Testis (tissue), 2 donors: ENCODE measurements at regions not wholly inside any gene's neighbourhood (a gene's known extent, or its start where the extent isn't known, plus 50 kb on each side); places are given as distances from the start of the nearest gene placed in this dataset.

ENCODE experiments used
- DNase-seq: peaks from one replicate; pipeline ENCODE4 v3.0.0-alpha.2; 2019
- H3K27ac ChIP-seq, 2 donors: fragments of 200-600 bp; sonication (generic); one replicate each; pipeline ENCODE4 v1.5.1; 2019
- H3K27me3 ChIP-seq: fragments of 200-600 bp; sonication (generic); one replicate; pipeline ENCODE4 v1.5.1; 2019
- H3K36me3 ChIP-seq: fragments of 200-600 bp; sonication (generic); one replicate; pipeline ENCODE4 v1.5.1; 2017; ENCODE audit warnings: low read depth; ENCODE audit errors: missing control alignments
- H3K4me1 ChIP-seq: fragments of 200-600 bp; sonication (generic); one replicate; pipeline ENCODE4 v1.5.1; 2019
- H3K4me3 ChIP-seq, 2 donors: fragments of 200-600 bp; sonication (generic); one replicate each; pipeline ENCODE4 v1.5.1; 2017 to 2019
- H3K9me3 ChIP-seq: fragments of 200-600 bp; sonication (generic); one replicate; pipeline ENCODE4 v1.5.1; 2017
- POLR2A ChIP-seq: fragments of 450-650 bp; IDR thresholded peaks from one replicate; pipeline ENCODE4 v1.6.1; 2017; ENCODE audit warnings: antibody characterized with exemption, mild to moderate bottlenecking, moderate library complexity
- WGBS, 2 donors: methylation state at CpG; one replicate each; pipeline ENCODE4 v1.1.5; 2018; 5-methylcytosine and 5-hydroxymethylcytosine counted together
- intact Hi-C: fragments of 100-400 bp; cut with DNase I; formaldehyde crosslinking; loops from one replicate; pipeline ENCODE4 v1.15.1; 2023; ENCODE audit warnings: low total_unique reads
- TF ChIP-seq, protein P1 (sequence below), 3 experiments: fragments of 450-650 bp in 2 of 3; fragments of 200-600 bp in 1 of 3; sonication (generic) in 1 of 3; IDR thresholded peaks; one replicate each; pipeline ENCODE4 v1.5.1; 2016 to 2019; ENCODE audit warnings: antibody characterized with exemption in 3 of 3, mild to moderate bottlenecking in 2 of 3, moderate library complexity in 1 of 3

- no peak for DNase-seq
- Histone ChIP-seq H3K36me3 (no peaks in the 10 kb centered on the region), H3K4me1 (no peaks in the 10 kb centered on the region), H3K27me3 (no peaks in the 10 kb centered on the region), H3K27ac (no peak overlapping the region), H3K9me3 (no peaks in the 10 kb centered on the region), H3K4me3 (no peak overlapping the region)
- intact Hi-C loops: no loop called here
- WGBS, 2 donors: 92 to 95% methylated on average over 2 of the region's 2 CpGs
- TF ChIP-seq POLR2A: no peak
- TF ChIP-seq, protein P1, sequence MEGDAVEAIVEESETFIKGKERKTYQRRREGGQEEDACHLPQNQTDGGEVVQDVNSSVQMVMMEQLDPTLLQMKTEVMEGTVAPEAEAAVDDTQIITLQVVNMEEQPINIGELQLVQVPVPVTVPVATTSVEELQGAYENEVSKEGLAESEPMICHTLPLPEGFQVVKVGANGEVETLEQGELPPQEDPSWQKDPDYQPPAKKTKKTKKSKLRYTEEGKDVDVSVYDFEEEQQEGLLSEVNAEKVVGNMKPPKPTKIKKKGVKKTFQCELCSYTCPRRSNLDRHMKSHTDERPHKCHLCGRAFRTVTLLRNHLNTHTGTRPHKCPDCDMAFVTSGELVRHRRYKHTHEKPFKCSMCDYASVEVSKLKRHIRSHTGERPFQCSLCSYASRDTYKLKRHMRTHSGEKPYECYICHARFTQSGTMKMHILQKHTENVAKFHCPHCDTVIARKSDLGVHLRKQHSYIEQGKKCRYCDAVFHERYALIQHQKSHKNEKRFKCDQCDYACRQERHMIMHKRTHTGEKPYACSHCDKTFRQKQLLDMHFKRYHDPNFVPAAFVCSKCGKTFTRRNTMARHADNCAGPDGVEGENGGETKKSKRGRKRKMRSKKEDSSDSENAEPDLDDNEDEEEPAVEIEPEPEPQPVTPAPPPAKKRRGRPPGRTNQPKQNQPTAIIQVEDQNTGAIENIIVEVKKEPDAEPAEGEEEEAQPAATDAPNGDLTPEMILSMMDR (IDR thresholded peaks at IDR 0.05): no peak
Observed at GRCh38 chr6:142543606-142544005, 241.8 kb downstream of the ADGRG6 start.

- intact Hi-C loops: no loop called here
- no peaks in the 10 kb centered on the region for H3K27me3 ChIP-seq
- H3K36me3 ChIP-seq: no peaks in the 10 kb centered on the region
- no peak for DNase-seq
- no peak for TF ChIP-seq POLR2A
- TF ChIP-seq, protein P1 (IDR thresholded peaks at IDR 0.05): no peak
- no peak overlapping the region for H3K27ac ChIP-seq
- H3K9me3 ChIP-seq: no peaks in the 10 kb centered on the region
- no peaks in the 10 kb centered on the region for H3K4me1 ChIP-seq
- no peak overlapping the region for H3K4me3 ChIP-seq
Observed at GRCh38 chr6:142544199-142544838, 242.5 kb downstream of the ADGRG6 start.

GRCh38 chr6:142545147-142545546 is 243.3 kb downstream of the ADGRG6 start:
- intact Hi-C loops: no loop called here
- TF ChIP-seq, protein P1 (IDR thresholded peaks at IDR 0.05): no peak
- TF ChIP-seq POLR2A: no peak
- H3K4me3 ChIP-seq: no peak overlapping the region
- H3K4me1 ChIP-seq: no peaks in the 10 kb centered on the region
- no peaks in the 10 kb centered on the region for H3K36me3 ChIP-seq
- DNase-seq: no peak
- no peak overlapping the region for H3K27ac ChIP-seq
- 82 to 93% methylated on average over 4 of the region's 4 CpGs for WGBS, 2 donors
- H3K27me3 ChIP-seq: no peaks in the 10 kb centered on the region
- no peaks in the 10 kb centered on the region for H3K9me3 ChIP-seq

DNA sequence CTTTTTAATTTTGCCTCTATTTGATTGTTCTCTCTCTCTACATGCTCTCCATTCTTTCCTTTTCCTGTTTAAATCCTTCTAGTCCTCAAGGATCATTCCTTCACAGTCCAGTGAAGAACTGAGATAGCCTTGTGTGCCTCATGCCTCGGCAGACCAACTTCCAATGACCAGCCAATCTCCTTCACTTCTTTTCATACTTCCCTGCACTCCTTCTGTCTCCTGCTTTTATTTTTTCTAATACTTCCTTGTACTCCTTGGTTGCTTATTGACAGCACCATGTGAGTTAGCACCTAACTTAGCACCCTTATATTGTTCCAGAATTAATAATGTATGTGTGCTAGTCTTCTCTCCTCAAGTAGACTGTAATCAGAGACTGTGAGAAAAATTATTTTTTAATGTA is 246.8 kb downstream of the ADGRG6 start:
- Histone ChIP-seq H3K36me3 (no peaks in the 10 kb centered on the region), H3K27me3 (no peaks in the 10 kb centered on the region), H3K4me1 (no peaks in the 10 kb centered on the region), H3K4me3 (no peak overlapping the region), H3K9me3 (no peaks in the 10 kb centered on the region), H3K27ac (no peak overlapping the region)
- DNase-seq: no peak
- no peak for TF ChIP-seq POLR2A
- TF ChIP-seq, protein P1 (IDR thresholded peaks at IDR 0.05): no peak
- 82 to 91% methylated on average over 1 of the region's 1 CpG for WGBS, 2 donors
- intact Hi-C loops: no loop called here

DNA sequence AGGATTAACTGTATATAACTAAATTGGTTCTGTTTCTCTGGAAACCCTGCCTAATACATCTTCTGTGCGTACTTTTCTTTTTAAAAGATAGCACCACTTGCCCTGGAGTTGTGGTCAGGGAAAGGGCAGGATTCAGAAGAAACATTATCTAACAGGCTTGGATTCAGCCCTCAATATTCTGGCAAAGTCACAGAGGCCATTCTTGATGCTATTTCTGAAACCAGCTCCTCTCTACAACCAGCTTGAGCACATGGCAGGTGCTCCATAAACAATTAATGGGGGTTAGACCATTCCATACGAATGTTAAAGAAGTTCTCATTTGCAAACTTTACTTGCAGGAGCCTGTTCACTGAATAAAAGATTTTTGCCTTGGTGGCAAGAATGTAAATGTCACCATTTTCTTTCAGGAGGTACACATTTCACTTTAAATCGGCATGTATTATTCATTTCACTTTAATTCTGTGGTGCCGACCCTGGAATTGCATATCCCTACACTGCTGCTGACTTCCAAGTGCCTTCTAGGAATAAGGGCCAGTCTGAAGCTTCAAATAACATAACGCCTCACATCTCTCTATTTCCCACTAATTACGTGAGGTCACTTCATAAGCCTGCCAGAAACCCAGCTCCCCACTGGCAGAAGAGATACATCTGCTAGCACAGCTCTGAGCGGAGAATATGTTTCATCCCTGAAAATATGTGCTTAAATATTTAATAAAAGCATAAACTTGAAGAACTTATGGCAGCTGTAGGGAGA is 248.7 kb downstream of the ADGRG6 start:
- DNase-seq: no peak
- TF ChIP-seq, protein P1 (IDR thresholded peaks at IDR 0.05): no peak
- TF ChIP-seq POLR2A: no peak
- Histone ChIP-seq H3K27me3 (no peaks in the 10 kb centered on the region), H3K9me3 (no peaks in the 10 kb centered on the region), H3K4me3 (no peak overlapping the region), H3K4me1 (no peaks in the 10 kb centered on the region), H3K36me3 (no peaks in the 10 kb centered on the region), H3K27ac (no peak overlapping the region)
- intact Hi-C loops: no loop called here
- 66 to 69% methylated on average over 7 of the region's 7 CpGs for WGBS, 2 donors
